GM23248 (cell line): ENCODE measurements at regions not wholly inside any gene's neighbourhood (a gene's known extent, or its start where the extent isn't known, plus 50 kb on each side); places are given as distances from the start of the nearest gene placed in this dataset.

Source experiments
- EZH2 ChIP-seq: fragments of 200-600 bp; sonication (generic); IDR thresholded peaks from 2 replicates; pipeline ENCODE4 v1.6.1; 2018; ENCODE audit warnings: antibody characterized with exemption, mild to moderate bottlenecking; ENCODE audit not compliant: insufficient read depth, poor library complexity, severe bottlenecking
- EZH2phosphoT487 ChIP-seq: fragments of 200-600 bp; sonication (generic); IDR thresholded peaks from 2 replicates; pipeline ENCODE4 v1.6.1; 2018; ENCODE audit warnings: antibody characterized with exemption, moderate library complexity, mild to moderate bottlenecking, low read depth; ENCODE audit not compliant: insufficient read depth

GRCh38 chr11:90855531-90855930 lies 632.7 kb upstream of the CHORDC1 start:
- TF ChIP-seq EZH2 (no peak), EZH2phosphoT487 (no peak)
